WTC11 (cell line): ENCODE measurements at regions not wholly inside any gene's neighbourhood (a gene's known extent, or its start where the extent isn't known, plus 50 kb on each side); places are given as distances from the start of the nearest gene placed in this dataset.

Source experiments
- ATAC-seq: fragments of 200-7000 bp; cut with Tn5 transposase; 2 replicates; pipeline ENCODE4 v1.10.0; 2021; ENCODE audit warnings: mild to moderate bottlenecking, moderate library complexity
- CTCF ChIA-PET: fragments of 300-600 bp; sonication (Branson Sonifier 250); formaldehyde crosslinking; loops from one replicate; lab custom pipeline; 2021; ENCODE audit warnings: antibody characterized with exemption; lab: Charles Lee
- POLR2A ChIA-PET: fragments of 350-600 bp; sonication (Branson Sonifier 250); formaldehyde crosslinking; loops from one replicate; lab custom pipeline; 2021; ENCODE audit warnings: antibody characterized with exemption; lab: Charles Lee
- DNase-seq: peaks from one replicate; pipeline ENCODE4 v3.0.0; 2021; ENCODE audit warnings: low spot score
- H3K27ac Mint-ChIP-seq: 2 replicates; pipeline ENCODE4 v1.8.0; 2021; ENCODE audit warnings: mixed read lengths
- H3K27me3 Mint-ChIP-seq: 2 replicates; pipeline ENCODE4 v1.8.0; 2021; ENCODE audit warnings: low read depth, mild to moderate bottlenecking, moderate library complexity, mixed read lengths
- H3K36me3 Mint-ChIP-seq: 2 replicates; pipeline ENCODE4 v1.8.0; 2021; ENCODE audit warnings: mixed read lengths
- H3K4me1 Mint-ChIP-seq: 2 replicates; pipeline ENCODE4 v1.8.0; 2022; ENCODE audit warnings: mixed read lengths
- H3K4me3 Mint-ChIP-seq: 2 replicates; pipeline ENCODE4 v1.8.0; 2021; ENCODE audit warnings: mild to moderate bottlenecking, moderate library complexity, mixed read lengths
- H3K9me3 Mint-ChIP-seq: 2 replicates; pipeline ENCODE4 v1.8.0; 2021; ENCODE audit warnings: mixed read lengths
- ARID4B ChIP-seq: sonication (generic); formaldehyde crosslinking; IDR thresholded peaks from 2 replicates; pipeline ENCODE4 v1.8.0; 2023; ENCODE audit warnings: missing genetic modification reagents, mild to moderate bottlenecking, borderline replicate concordance
- ATF3 ChIP-seq: sonication (generic); formaldehyde crosslinking; conservative IDR thresholded peaks from 2 replicates; pipeline ENCODE4 v1.8.1; 2022; ENCODE audit warnings: mild to moderate bottlenecking, missing genetic modification reagents
- CDX4 ChIP-seq: fragments of 250-450 bp; sonication (Bioruptor Pico); IDR thresholded peaks from 2 replicates; pipeline ENCODE4 v1.9.0; 2021; ENCODE audit warnings: moderate library complexity, mild to moderate bottlenecking, inconsistent platforms, borderline replicate concordance
- CTCF ChIP-seq: fragments of 200-600 bp; IDR thresholded peaks from 2 replicates; pipeline ENCODE4 v1.8.0; 2022; ENCODE audit warnings: antibody characterized with exemption
- E2F1 ChIP-seq: sonication (generic); formaldehyde crosslinking; IDR thresholded peaks from 2 replicates; pipeline ENCODE4 v1.8.0; 2022; ENCODE audit warnings: mild to moderate bottlenecking, missing genetic modification reagents
- EMX1 ChIP-seq: fragments of 250-450 bp; sonication (Bioruptor Pico); IDR thresholded peaks from 2 replicates; pipeline ENCODE4 v1.8.0; 2021; ENCODE audit warnings: mild to moderate bottlenecking
- GRHL2 ChIP-seq: fragments of 250-450 bp; sonication (Bioruptor Pico); IDR thresholded peaks from 2 replicates; pipeline ENCODE4 v1.8.0; 2022; ENCODE audit warnings: mild to moderate bottlenecking, moderate library complexity; ENCODE audit not compliant: insufficient replicate concordance, severe bottlenecking
- HMGXB4 ChIP-seq: sonication (generic); formaldehyde crosslinking; IDR thresholded peaks from 2 replicates; pipeline ENCODE4 v1.8.1; 2023; ENCODE audit warnings: mild to moderate bottlenecking, moderate library complexity, missing genetic modification reagents
- MAX ChIP-seq: sonication (generic); formaldehyde crosslinking; IDR thresholded peaks from 2 replicates; pipeline ENCODE4 v1.8.0; 2022; ENCODE audit warnings: mild to moderate bottlenecking, missing genetic modification reagents
- NR1H2 ChIP-seq: sonication (generic); formaldehyde crosslinking; IDR thresholded peaks from 2 replicates; pipeline ENCODE4 v1.9.0; 2021; ENCODE audit warnings: mild to moderate bottlenecking, moderate library complexity, missing genetic modification reagents
- NR2C2 ChIP-seq: sonication (generic); formaldehyde crosslinking; IDR thresholded peaks from 2 replicates; pipeline ENCODE4 v1.8.0; 2022; ENCODE audit warnings: mild to moderate bottlenecking, missing genetic modification reagents
- NR3C1 ChIP-seq: sonication (generic); formaldehyde crosslinking; conservative IDR thresholded peaks from 2 replicates; pipeline ENCODE4 v1.8.1; 2023; ENCODE audit warnings: low read depth, mild to moderate bottlenecking, missing genetic modification reagents
- RELA ChIP-seq: sonication (generic); formaldehyde crosslinking; IDR thresholded peaks from 2 replicates; pipeline ENCODE4 v1.8.1; 2022; ENCODE audit warnings: missing genetic modification reagents, mild to moderate bottlenecking, borderline replicate concordance
- RORB ChIP-seq: fragments of 250-450 bp; sonication (Bioruptor Pico); IDR thresholded peaks from 2 replicates; pipeline ENCODE4 v1.9.0; 2021; ENCODE audit warnings: mild to moderate bottlenecking
- SMAD3 ChIP-seq: sonication (generic); formaldehyde crosslinking; IDR thresholded peaks from 2 replicates; pipeline ENCODE4 v1.8.0; 2022; ENCODE audit warnings: missing genetic modification reagents, mild to moderate bottlenecking, borderline replicate concordance
- TCF7 ChIP-seq: sonication (generic); formaldehyde crosslinking; IDR thresholded peaks from 2 replicates; pipeline ENCODE4 v1.8.0; 2022; ENCODE audit warnings: mild to moderate bottlenecking, low read depth, missing genetic modification reagents, moderate library complexity
- USF2 ChIP-seq: sonication (generic); formaldehyde crosslinking; IDR thresholded peaks from 2 replicates; pipeline ENCODE4 v1.8.1; 2023; ENCODE audit warnings: mild to moderate bottlenecking, missing genetic modification reagents, moderate library complexity
- ZBTB43 ChIP-seq: sonication (generic); formaldehyde crosslinking; IDR thresholded peaks from 2 replicates; pipeline ENCODE4 v1.8.1; 2023; ENCODE audit warnings: mild to moderate bottlenecking, missing genetic modification reagents
- ZNF219 ChIP-seq: sonication (generic); formaldehyde crosslinking; IDR thresholded peaks from 2 replicates; pipeline ENCODE4 v1.8.0; 2023; ENCODE audit warnings: missing genetic modification reagents, mild to moderate bottlenecking, borderline replicate concordance
- ZNF425 ChIP-seq: fragments of 250-450 bp; sonication (Bioruptor Pico); conservative IDR thresholded peaks from 2 replicates; pipeline ENCODE4 v1.9.0; 2021; ENCODE audit warnings: mild to moderate bottlenecking

- TF ChIP-seq CDX4 (no peak), USF2 (no peak), ATF3 (CRISPR knock-in tag) (no peak), ZBTB43 (CRISPR knock-in tag) (no peak), ARID4B (CRISPR knock-in tag) (no peak), ZNF425 (CRISPR knock-in tag) (no peak), SMAD3 (no peak), NR1H2 (CRISPR knock-in tag) (no peak), MAX (CRISPR knock-in tag) (no peak)
Measured at GRCh38 chr6:164266851-164267250, 852.3 kb downstream of the QKI start (continued).

GRCh38 chr6:164262348-164262747 lies 847.8 kb downstream of the QKI start:
- no peaks in the 10 kb centered on the region for H3K36me3 Mint-ChIP-seq
- H3K27me3 Mint-ChIP-seq: no peaks in the 10 kb centered on the region
- no peak overlapping the region for H3K27ac Mint-ChIP-seq
- ATAC-seq (no peak), DNase-seq (no peak)
- no peak overlapping the region for H3K4me3 Mint-ChIP-seq
- ChIA-PET CTCF (no interaction called here), POLR2A (no interaction called here)
- peaks cover 4% of the 10 kb centered on the region; the same call in 1 of the 2 replicates for H3K9me3 Mint-ChIP-seq
- H3K4me1 Mint-ChIP-seq: peaks cover 10% of the 10 kb centered on the region
- TF ChIP-seq TCF7 (CRISPR knock-in tag) (no peak), RORB (CRISPR knock-in tag) (no peak), NR2C2 (CRISPR knock-in tag) (no peak), E2F1 (CRISPR knock-in tag) (no peak), NR3C1 (no peak), RELA (no peak), USF2 (no peak), GRHL2 (CRISPR knock-in tag) (no peak), EMX1 (no peak), HMGXB4 (CRISPR knock-in tag) (no peak), CTCF (no peak), ZNF219 (CRISPR knock-in tag) (no peak), MAX (CRISPR knock-in tag) (no peak)
